Neural progenitor cell (in vitro differentiated cells): ENCODE measurements at regions not wholly inside any gene's neighbourhood (a gene's known extent, or its start where the extent isn't known, plus 50 kb on each side); places are given as distances from the start of the nearest gene placed in this dataset.

ENCODE experiments used
- DNase-seq: peaks from one replicate; pipeline ENCODE4 v3.0.0-alpha.2; 2016; ENCODE audit warnings: low spot score
- H2AFZ ChIP-seq: fragments of 200-600 bp; sonication (generic); replicated peaks from 2 replicates; pipeline ENCODE4 v1.6.1; 2016; ENCODE audit warnings: antibody characterized with exemption
- H3F3A ChIP-seq: fragments of 200-600 bp; sonication (generic); 2 replicates; pipeline ENCODE4 v1.6.1; 2016; ENCODE audit warnings: antibody characterized with exemption, low read depth
- H3K27ac ChIP-seq: fragments of 200-600 bp; sonication (generic); 2 replicates; pipeline ENCODE4 v1.5.1; 2016; ENCODE audit warnings: mild to moderate bottlenecking
- H3K27me3 ChIP-seq: fragments of 200-600 bp; sonication (generic); 2 replicates; pipeline ENCODE4 v1.6.1; 2016; ENCODE audit warnings: mild to moderate bottlenecking, moderate library complexity
- H3K36me3 ChIP-seq: fragments of 200-600 bp; sonication (generic); 2 replicates; pipeline ENCODE4 v1.5.1; 2016
- H3K4me1 ChIP-seq: fragments of 200-600 bp; sonication (generic); 2 replicates; pipeline ENCODE4 v1.6.1; 2016; ENCODE audit warnings: mixed run types
- H3K4me2 ChIP-seq: fragments of 200-600 bp; sonication (generic); 2 replicates; pipeline ENCODE4 v1.6.1; 2016
- H3K4me3 ChIP-seq: fragments of 200-600 bp; sonication (generic); 2 replicates; pipeline ENCODE4 v1.5.1; 2016
- H3K79me2 ChIP-seq: fragments of 200-600 bp; sonication (generic); 2 replicates; pipeline ENCODE4 v1.6.1; 2016; ENCODE audit warnings: low read depth
- H3K9ac ChIP-seq: fragments of 200-600 bp; sonication (generic); 2 replicates; pipeline ENCODE4 v1.6.1; 2016
- H3K9me3 ChIP-seq: fragments of 200-600 bp; sonication (generic); 2 replicates; pipeline ENCODE4 v1.5.1; 2016; ENCODE audit warnings: low read depth
- H4K20me1 ChIP-seq: fragments of 200-600 bp; sonication (generic); 2 replicates; pipeline ENCODE4 v1.6.1; 2016; ENCODE audit warnings: low read depth
- H3K27ac Mint-ChIP-seq: 3 replicates; pipeline ENCODE4 v1.8.0; 2021; ENCODE audit warnings: mixed read lengths
- H3K27me3 Mint-ChIP-seq: 2 replicates; pipeline ENCODE4 v1.8.0; 2022; ENCODE audit warnings: low read depth, mild to moderate bottlenecking, inconsistent platforms, moderate library complexity, mixed read lengths; ENCODE audit not compliant: insufficient read depth
- H3K36me3 Mint-ChIP-seq: 3 replicates; pipeline ENCODE4 v1.8.0; 2021; ENCODE audit warnings: mixed read lengths
- H3K4me1 Mint-ChIP-seq: 3 replicates; pipeline ENCODE4 v1.8.0; 2021; ENCODE audit warnings: mixed read lengths
- H3K4me3 Mint-ChIP-seq: 3 replicates; pipeline ENCODE4 v1.8.0; 2021; ENCODE audit warnings: mild to moderate bottlenecking, moderate library complexity, mixed read lengths
- H3K9me3 Mint-ChIP-seq: 3 replicates; pipeline ENCODE4 v1.8.0; 2020; ENCODE audit warnings: mixed read lengths
- EZH2 ChIP-seq: fragments of 200-600 bp; sonication (generic); IDR thresholded peaks from 2 replicates; pipeline ENCODE4 v1.6.1; 2017; ENCODE audit warnings: antibody characterized with exemption, mild to moderate bottlenecking, moderate library complexity
- EZH2phosphoT487 ChIP-seq: fragments of 200-600 bp; sonication (generic); IDR thresholded peaks from 2 replicates; pipeline ENCODE4 v1.6.1; 2017; ENCODE audit warnings: antibody characterized with exemption
- TF ChIP-seq, protein P1 (sequence below): fragments of 200-600 bp; sonication (generic); IDR thresholded peaks from 2 replicates; pipeline ENCODE4 v1.5.1; 2017; ENCODE audit warnings: antibody characterized with exemption, mild to moderate bottlenecking

DNA sequence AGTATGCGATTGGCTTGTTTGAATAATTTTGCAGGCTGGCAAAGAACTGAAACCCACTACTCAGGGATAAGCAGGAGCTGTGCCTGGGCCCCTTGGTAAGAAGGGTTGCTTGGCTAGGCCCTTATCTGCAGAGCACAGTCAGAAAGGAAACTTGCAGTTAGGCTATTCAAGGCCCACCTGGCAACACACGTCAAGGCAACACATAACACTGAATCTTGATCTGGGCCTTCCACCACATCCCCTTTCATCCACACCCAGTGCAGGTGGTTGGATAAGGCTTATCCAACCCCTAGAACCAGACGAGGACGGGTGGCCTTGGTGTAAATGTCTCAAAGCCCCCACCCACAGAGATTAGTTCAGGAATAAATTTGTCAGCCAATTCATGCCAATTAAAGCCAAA, 72.8 kb upstream of the NEIL3 start:
- H3K36me3 ChIP-seq: no peaks in the 10 kb centered on the region
- H3K27me3 Mint-ChIP-seq: peaks cover 3% of the 10 kb centered on the region
- H3K27ac ChIP-seq: no peak overlapping the region
- TF ChIP-seq EZH2 (no peak), EZH2phosphoT487 (no peak)
- TF ChIP-seq, protein P1, sequence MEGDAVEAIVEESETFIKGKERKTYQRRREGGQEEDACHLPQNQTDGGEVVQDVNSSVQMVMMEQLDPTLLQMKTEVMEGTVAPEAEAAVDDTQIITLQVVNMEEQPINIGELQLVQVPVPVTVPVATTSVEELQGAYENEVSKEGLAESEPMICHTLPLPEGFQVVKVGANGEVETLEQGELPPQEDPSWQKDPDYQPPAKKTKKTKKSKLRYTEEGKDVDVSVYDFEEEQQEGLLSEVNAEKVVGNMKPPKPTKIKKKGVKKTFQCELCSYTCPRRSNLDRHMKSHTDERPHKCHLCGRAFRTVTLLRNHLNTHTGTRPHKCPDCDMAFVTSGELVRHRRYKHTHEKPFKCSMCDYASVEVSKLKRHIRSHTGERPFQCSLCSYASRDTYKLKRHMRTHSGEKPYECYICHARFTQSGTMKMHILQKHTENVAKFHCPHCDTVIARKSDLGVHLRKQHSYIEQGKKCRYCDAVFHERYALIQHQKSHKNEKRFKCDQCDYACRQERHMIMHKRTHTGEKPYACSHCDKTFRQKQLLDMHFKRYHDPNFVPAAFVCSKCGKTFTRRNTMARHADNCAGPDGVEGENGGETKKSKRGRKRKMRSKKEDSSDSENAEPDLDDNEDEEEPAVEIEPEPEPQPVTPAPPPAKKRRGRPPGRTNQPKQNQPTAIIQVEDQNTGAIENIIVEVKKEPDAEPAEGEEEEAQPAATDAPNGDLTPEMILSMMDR: no peak
- no peak overlapping the region for H3K4me3 Mint-ChIP-seq
- peaks cover 2% of the 10 kb centered on the region for H3K4me1 Mint-ChIP-seq
- no peak overlapping the region for H3K9ac ChIP-seq
- no peak overlapping the region for H3K4me2 ChIP-seq
- H2AFZ ChIP-seq: no peak overlapping the region
- H3K27me3 ChIP-seq: no peaks in the 10 kb centered on the region
- H3K79me2 ChIP-seq: no peaks in the 10 kb centered on the region
- H3K9me3 Mint-ChIP-seq: no peaks in the 10 kb centered on the region
- H3K4me3 ChIP-seq: no peak overlapping the region
- H3K4me1 ChIP-seq: no peaks in the 10 kb centered on the region
- H3F3A ChIP-seq: no peaks in the 10 kb centered on the region
- H3K36me3 Mint-ChIP-seq: no peaks in the 10 kb centered on the region
- H3K9me3 ChIP-seq: no peaks in the 10 kb centered on the region
- no peaks in the 10 kb centered on the region for H4K20me1 ChIP-seq
- H3K27ac Mint-ChIP-seq: no peak overlapping the region
- DNase-seq: no peak

DNA sequence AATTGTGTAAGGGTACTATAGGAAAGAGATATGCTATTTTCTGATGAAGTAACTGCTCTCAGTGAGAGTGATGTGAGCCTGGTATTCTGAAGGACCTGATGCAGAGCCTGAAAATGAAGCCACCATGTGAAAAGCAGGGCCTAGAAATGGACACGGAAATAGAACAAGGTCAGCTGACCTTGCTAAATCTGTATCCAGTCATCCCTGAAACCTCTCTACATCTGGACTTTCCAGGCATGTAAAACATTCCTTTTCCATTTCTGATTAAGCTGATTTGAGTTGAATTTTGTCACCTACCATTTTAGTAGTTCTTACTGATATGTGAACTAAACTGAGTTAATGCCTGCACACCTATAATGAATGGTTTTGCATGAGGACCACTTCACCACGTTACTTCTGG, 72.4 kb upstream of the NEIL3 start:
- no peaks in the 10 kb centered on the region for H3K4me1 ChIP-seq
- no peak for DNase-seq
- no peaks in the 10 kb centered on the region for H4K20me1 ChIP-seq
- Mint-ChIP-seq H3K27me3 (peaks cover 3% of the 10 kb centered on the region), H3K4me3 (no peak overlapping the region), H3K27ac (no peak overlapping the region), H3K36me3 (no peaks in the 10 kb centered on the region), H3K9me3 (no peaks in the 10 kb centered on the region), H3K4me1 (peaks cover 2% of the 10 kb centered on the region)
- H2AFZ ChIP-seq: no peak overlapping the region
- no peaks in the 10 kb centered on the region for H3K9me3 ChIP-seq
- no peaks in the 10 kb centered on the region for H3F3A ChIP-seq
- no peak overlapping the region for H3K4me3 ChIP-seq
- no peaks in the 10 kb centered on the region for H3K36me3 ChIP-seq
- H3K9ac ChIP-seq: no peak overlapping the region
- TF ChIP-seq EZH2phosphoT487: no peak
- TF ChIP-seq, protein P1: no peak
- TF ChIP-seq EZH2: no peak
- H3K27me3 ChIP-seq: no peaks in the 10 kb centered on the region
- no peaks in the 10 kb centered on the region for H3K79me2 ChIP-seq
- no peak overlapping the region for H3K27ac ChIP-seq
- H3K4me2 ChIP-seq: no peak overlapping the region

- Histone ChIP-seq H3K9ac (no peak overlapping the region), H4K20me1 (no peaks in the 10 kb centered on the region), H3K4me2 (no peak overlapping the region), H3K4me1 (no peaks in the 10 kb centered on the region), H3K9me3 (no peaks in the 10 kb centered on the region), H3K36me3 (no peaks in the 10 kb centered on the region), H2AFZ (no peak overlapping the region), H3K79me2 (no peaks in the 10 kb centered on the region), H3F3A (no peaks in the 10 kb centered on the region), H3K4me3 (no peak overlapping the region), H3K27ac (no peak overlapping the region), H3K27me3 (no peaks in the 10 kb centered on the region)
- Mint-ChIP-seq H3K27me3 (peaks cover 3% of the 10 kb centered on the region), H3K4me1 (peaks cover 2% of the 10 kb centered on the region), H3K4me3 (no peak overlapping the region), H3K36me3 (no peaks in the 10 kb centered on the region), H3K27ac (no peak overlapping the region), H3K9me3 (no peaks in the 10 kb centered on the region)
- DNase-seq: no peak
- TF ChIP-seq EZH2phosphoT487 (no peak), EZH2 (no peak)
- TF ChIP-seq, protein P1: no peak
These were observed 70.2 kb upstream of the NEIL3 start for GRCh38 chr4:177239477-177239876.

GRCh38 chr4:177239878-177240277, 69.8 kb upstream of the NEIL3 start:
- peaks cover 2% of the 10 kb centered on the region for H3K4me1 Mint-ChIP-seq
- TF ChIP-seq EZH2phosphoT487 (no peak), EZH2 (no peak)
- TF ChIP-seq, protein P1: no peak
- Histone ChIP-seq H3K27ac (no peak overlapping the region), H2AFZ (no peak overlapping the region), H3K36me3 (no peaks in the 10 kb centered on the region), H4K20me1 (no peaks in the 10 kb centered on the region), H3K4me2 (no peak overlapping the region), H3K9me3 (no peaks in the 10 kb centered on the region), H3K9ac (no peak overlapping the region), H3K4me3 (no peak overlapping the region), H3K4me1 (no peaks in the 10 kb centered on the region), H3F3A (no peaks in the 10 kb centered on the region), H3K27me3 (no peaks in the 10 kb centered on the region), H3K79me2 (no peaks in the 10 kb centered on the region)
- H3K27ac Mint-ChIP-seq: no peak overlapping the region
- peaks cover 3% of the 10 kb centered on the region for H3K27me3 Mint-ChIP-seq
- H3K36me3 Mint-ChIP-seq: no peaks in the 10 kb centered on the region
- H3K4me3 Mint-ChIP-seq: no peak overlapping the region
- no peaks in the 10 kb centered on the region for H3K9me3 Mint-ChIP-seq
- no peak for DNase-seq
